Femur (tissue), 1 donor: ENCODE measurements at regions not wholly inside any gene's neighbourhood (a gene's known extent, or its start where the extent isn't known, plus 50 kb on each side); places are given as distances from the start of the nearest gene placed in this dataset.
A peak's percentile ranks its signal among the peaks of the same experiment; 100 is the strongest.
"Not testable (repeated sequence)": the region's sequence is repeated elsewhere in the genome, so short reads cannot be mapped to it uniquely, and the experiment has no call there.

ENCODE experiments used
- DNase-seq: peaks from one replicate; pipeline ENCODE4 v3.0.0-alpha.2; 2017

DNA sequence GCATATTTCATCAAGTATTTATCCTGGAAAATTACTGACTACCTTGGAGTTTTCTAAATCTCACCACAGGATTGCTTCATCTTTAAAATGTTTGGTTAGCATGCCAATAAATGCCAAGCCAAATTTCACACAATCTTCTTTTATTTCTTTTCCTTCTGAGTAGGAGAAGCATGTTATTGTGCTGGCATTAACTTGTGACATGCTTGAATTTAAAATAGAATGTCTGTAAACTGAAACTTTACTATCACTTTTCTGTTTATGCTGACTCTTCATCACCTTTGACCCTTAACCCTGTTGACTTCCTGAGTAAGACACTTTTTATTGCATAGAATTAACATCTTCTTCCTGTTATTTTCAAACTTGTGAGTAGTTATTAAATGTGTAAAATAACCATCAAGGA, 56.2 kb upstream of the LRRTM4 start:
- no peak for DNase-seq

DNA sequence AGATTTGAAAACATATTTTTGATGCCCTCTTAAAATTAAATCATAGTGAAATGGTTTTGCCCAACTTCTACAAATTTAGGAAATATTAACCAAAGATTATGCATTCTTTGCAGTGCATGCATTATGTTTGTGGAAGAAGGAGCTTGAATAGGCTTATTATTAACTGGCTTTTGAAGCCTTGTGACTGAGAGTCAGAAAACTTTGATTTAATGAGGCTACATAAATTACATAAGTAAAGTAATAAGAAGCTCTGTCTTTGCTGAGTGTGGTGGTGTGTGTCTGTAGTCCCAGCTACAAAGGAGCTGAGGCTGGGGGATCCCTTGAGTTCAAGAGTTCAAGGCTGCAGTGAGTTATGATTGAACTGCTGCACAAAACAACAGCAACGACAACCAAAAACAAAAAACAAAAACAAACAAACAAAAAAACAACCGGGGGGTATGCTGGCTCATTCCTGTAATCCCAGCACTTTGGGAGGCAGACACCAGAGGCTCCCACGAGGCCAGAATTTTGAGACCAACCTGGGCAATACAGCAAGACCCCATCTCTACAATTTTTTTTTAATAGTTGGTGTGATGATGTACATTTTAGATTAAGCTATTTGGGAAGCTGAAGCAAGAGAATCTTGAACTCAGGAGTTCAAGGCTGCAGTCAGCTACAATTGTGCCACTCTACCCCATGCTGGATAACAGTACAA, 57.0 kb upstream of the LRRTM4 start:
- DNase-seq = no peak

GRCh38 chr2:77588438-77588837, 66.3 kb upstream of the LRRTM4 start:
- no peak for DNase-seq

- no peak for DNase-seq
Observed at GRCh38 chr2:77590298-77590917, 68.2 kb upstream of the LRRTM4 start.

DNA sequence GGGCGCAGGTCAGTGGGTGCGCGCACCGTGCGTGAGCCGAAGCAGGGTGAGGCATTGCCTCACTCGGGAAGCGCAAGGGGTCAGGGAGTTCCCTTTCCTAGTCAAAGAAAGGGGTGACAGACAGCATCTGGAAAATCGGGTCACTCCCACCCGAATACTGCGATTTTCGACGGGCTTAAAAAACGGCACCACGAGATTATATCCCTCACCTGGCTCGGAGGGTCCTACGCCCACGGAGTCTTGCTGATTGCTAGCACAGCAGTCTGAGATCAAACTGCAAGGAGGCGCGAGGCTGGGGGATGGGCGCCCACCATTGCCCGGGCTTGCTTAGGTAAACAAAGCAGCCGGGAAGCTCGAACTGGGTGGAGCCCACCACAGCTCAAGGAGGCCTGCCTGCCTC, 70.8 kb upstream of the LRRTM4 start:
- not testable (repeated sequence) for DNase-seq

GRCh38 chr2:77602771-77603170, 80.6 kb upstream of the LRRTM4 start:
- DNase-seq = no peak

- DNase-seq = no peak
Observed at GRCh38 chr2:77604953-77605929, 83.1 kb upstream of the LRRTM4 start.

DNA sequence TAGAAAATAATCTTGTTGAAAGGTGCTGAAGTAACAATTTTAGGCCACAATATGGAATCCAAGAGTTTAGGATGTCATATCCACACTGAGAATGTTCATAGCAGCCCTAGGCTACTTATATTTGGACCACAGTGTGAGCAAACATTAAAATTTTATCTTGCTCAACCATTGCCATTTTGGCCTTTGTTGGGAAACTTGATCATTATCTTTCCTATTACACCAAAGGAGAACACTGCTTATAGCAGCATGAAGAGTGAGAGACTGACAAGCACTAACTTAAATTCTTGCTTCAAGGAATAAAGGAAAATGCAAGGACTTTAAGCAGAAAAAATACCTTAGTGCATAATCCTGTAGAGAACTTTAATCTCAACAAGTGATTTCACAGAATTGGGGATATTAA, 86.3 kb upstream of the LRRTM4 start:
- no peak for DNase-seq

DNA sequence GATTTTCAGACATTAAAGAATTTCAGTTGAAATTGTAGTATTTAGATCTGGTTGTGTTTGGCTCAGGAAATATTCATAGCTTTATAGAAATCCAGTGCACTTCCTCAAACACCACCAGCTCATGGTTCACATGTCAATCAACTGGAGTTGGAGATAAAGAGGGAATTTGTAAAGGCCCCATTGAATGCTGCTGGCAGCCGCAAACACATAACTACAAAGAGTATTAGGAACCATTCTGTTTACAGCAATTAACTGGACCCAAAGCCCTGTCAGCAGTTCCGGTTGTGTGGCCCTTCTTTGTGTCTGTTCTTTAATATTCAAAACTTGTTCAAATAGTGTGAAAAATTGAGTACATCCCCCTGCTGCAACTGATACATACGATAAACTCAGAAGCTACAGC, 107.4 kb upstream of the LRRTM4 start:
- no peak for DNase-seq

DNA sequence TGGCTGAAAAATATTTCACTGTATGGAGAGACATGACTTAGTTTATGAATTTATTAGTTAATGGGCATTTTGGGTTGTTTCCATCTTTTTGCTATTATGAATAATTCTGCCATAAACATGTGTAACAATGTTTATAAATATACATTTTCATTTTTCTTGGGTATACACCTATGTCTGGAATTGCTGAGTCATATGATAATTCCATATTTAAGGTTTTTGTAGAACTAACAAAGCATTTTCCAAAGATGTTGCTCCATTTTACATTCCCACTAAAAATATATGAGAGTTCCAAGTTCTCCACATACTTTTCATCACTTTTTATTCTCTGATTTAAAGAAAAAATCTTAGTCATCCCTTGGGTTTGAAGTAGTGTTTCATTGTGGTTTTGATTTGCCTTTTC, 108.8 kb upstream of the LRRTM4 start:
- DNase-seq = no peak

GRCh38 chr2:77633601-77634000, 111.4 kb upstream of the LRRTM4 start:
- DNase-seq = no peak

DNA sequence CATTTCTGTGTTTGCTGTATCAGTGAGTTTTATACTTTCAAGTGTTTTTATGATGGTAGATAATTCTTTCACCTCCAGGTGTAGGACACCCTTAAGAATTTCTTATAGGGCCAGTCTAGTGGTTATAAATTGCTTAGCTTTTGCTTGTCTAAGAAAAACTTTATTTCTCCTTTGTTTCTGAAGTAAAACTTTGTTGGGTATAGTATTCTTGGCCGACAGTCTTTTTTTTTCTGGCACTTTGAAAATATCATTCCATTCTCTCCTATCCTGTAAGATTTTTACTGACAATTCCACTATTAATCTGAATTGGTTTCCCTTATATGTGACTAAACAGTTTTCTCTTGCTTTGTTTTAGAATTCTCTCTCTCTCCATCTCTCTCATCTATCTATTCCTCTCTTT, 118.7 kb upstream of the LRRTM4 start:
- no peak for DNase-seq

DNA sequence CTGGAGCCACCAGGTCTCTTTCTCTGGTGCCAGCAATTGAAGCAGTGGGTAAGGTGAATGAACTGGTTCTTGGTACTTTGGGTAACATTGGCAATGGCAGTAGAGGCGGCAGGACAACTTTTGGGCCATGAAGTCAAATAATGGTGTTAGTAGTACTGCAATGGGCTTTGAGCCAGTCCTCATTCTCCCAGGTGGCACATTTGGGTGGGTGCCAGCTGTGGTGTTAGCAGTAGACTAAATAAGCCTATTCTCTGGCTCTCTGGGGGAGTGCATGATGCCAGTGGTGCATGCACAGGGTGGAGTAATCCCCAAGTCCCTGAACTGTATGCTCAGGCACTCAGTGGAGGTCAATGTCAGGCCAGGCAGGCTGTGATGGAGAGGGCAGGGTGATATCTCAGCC, 120.2 kb upstream of the LRRTM4 start:
- DNase-seq = peak; percentile 17

- no peak for DNase-seq
Observed at GRCh38 chr2:77649856-77650255, 127.7 kb upstream of the LRRTM4 start.

DNA sequence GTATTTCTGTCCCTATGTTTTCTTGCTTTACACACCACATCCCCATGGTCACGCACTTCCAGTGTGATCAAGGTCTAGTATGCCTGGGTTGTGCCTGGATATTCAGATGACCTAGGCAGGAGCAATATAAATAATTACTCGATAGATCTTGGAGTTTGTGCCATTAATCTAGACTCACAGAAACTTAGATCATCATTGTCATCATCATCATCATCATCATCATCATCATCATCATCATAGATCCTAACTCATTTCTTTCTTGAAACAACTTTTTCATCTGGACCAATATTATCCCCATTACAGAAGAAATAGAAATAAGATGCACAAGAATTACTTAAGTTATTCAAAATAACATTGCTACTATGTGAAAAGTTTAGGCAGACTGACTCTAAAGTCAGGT, 130.3 kb upstream of the LRRTM4 start:
- no peak for DNase-seq

DNA sequence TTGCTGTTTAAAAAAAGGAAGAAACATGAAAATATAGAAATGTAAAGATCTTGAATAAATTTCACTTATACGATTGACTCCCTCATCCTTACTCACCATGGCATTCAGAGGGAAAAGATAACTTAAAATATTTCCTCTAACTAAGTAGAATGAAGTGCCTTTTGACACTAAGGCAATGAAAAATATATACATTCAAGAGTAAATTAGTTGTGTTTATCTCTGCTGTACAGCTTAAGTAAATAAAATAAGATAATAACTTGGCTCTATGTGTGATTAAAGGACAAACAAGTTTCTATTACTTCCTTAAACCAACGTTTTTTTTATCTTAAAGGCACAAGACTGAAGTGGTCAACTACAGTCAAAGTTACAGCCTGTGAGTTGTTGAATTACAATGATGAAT, 142.3 kb upstream of the LRRTM4 start:
- DNase-seq = no peak

GRCh38 chr2:77666251-77666980, 144.2 kb upstream of the LRRTM4 start:
- no peak for DNase-seq

DNA sequence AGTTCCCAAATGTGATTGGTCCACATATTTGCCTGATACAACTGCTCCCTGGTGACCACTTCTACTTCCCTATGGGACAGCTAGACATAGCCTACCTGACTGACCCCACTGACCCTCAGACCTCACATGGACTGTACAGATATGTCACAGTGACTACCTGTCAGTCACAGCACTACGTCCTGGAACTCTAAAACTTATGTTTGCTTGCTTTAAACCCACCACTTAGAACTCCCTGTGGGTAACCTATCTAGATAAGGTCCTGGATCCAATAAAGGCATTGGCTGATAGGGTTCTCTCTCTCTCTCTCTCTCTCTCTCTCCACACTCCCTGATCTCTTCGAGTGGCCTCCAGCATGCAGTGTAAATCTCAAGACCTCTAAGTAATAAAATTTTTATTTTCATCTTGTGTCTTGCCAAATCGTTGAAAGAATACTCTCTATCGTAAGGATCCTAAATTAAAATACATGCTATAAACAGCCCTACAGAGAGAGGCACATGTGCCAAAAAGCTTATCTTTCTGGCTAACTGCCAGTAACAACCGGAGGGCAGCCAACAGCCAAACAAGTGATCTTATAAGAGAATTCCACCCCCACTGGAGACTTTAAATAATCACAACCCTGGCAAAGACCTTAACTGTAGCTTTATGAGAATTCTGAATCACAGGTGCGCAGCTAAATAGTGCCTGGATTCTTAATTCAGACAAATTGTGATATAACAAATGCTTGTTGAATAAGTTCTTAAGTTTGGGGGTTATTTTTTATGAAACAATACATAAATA, 162.6 kb upstream of the LRRTM4 start:
- DNase-seq = not testable (repeated sequence)

DNA sequence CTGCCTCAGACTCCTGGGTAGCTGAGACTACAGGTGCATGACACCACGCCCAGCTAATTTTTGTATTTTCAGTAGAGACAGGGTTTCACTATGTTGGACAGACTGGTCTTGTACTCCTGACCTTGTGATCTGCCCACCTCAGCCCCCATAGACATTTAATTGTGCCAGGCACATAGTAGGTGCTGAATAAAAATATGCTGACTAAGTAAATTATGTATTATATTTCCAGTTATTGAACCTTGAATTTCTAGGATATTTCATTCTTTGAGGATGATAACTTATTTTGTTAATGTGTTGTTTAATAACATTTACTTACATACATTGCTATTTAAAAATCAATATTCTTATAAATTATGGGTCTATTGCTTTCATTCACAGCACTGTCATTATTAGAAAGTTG, 190.4 kb upstream of the LRRTM4 start:
- no peak for DNase-seq

- DNase-seq = no peak
Observed at GRCh38 chr2:77713412-77713811, 191.2 kb upstream of the LRRTM4 start.

GRCh38 chr2:77720115-77720514, 197.9 kb upstream of the LRRTM4 start:
- DNase-seq = no peak

DNA sequence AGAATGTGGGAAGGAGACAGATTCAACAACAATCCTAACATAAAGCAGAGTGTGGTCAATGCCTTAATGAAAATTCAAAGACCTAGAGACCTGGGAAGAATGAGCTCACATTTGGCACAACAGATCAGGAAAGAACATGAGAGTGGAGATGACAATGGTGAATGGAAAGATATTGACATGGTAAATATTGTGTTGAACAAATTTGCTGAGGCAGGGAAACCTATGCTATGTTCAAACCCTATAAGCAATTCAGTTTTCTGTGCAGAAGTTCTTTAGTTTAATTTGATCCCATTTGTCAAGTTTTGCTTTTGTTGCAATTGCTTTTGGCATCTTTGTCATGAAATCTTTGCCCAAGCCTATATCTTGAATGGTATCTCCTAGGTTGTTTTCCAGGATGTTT, 199.4 kb upstream of the LRRTM4 start:
- no peak for DNase-seq
